Brain microvascular endothelial cell (primary cell): ENCODE measurements at regions not wholly inside any gene's neighbourhood (a gene's known extent, or its start where the extent isn't known, plus 50 kb on each side); places are given as distances from the start of the nearest gene placed in this dataset.

Experiments
- DNase-seq: peaks from one replicate; pipeline ENCODE4 v3.0.0-alpha.2; 2020
- H3K27ac ChIP-seq: fragments of 250-450 bp; sonication (Bioruptor Pico); 2 replicates; pipeline ENCODE4 v1.5.1; 2020; ENCODE audit warnings: mild to moderate bottlenecking, moderate library complexity
- H3K27me3 ChIP-seq: fragments of 250-450 bp; sonication (Bioruptor Pico); replicated peaks from 2 replicates; pipeline ENCODE4 v1.5.1; 2020; ENCODE audit warnings: mild to moderate bottlenecking
- H3K36me3 ChIP-seq: fragments of 250-450 bp; sonication (Bioruptor Pico); replicated peaks from 2 replicates; pipeline ENCODE4 v1.5.1; 2020; ENCODE audit warnings: mild to moderate bottlenecking
- H3K4me3 ChIP-seq: 2 replicates; pipeline ENCODE4 v1.5.1; 2011; ENCODE audit warnings: low read depth, mild to moderate bottlenecking, control low read depth, low read length, moderate library complexity
- in situ Hi-C: cut with HindIII; loops from 2 replicates; pipeline ENCODE4 v1.10.0; 2017; ENCODE audit warnings: low sequenced_read_pairs, low pct_ligation_motif_present
- TF ChIP-seq, protein P1 (sequence below): IDR thresholded peaks from 2 replicates; pipeline ENCODE4 v1.5.1; 2011; ENCODE audit warnings: low read depth, mild to moderate bottlenecking, moderate library complexity, low read length, control low read depth, inconsistent platforms; ENCODE audit errors: missing control alignments

GRCh38 chr14:40248671-40249070 lies 816.4 kb upstream of the FBXO33 start:
- Histone ChIP-seq H3K27me3 (no peaks in the 10 kb centered on the region), H3K4me3 (no peak overlapping the region), H3K27ac (no peak overlapping the region), H3K36me3 (no peaks in the 10 kb centered on the region)
- TF ChIP-seq, protein P1, sequence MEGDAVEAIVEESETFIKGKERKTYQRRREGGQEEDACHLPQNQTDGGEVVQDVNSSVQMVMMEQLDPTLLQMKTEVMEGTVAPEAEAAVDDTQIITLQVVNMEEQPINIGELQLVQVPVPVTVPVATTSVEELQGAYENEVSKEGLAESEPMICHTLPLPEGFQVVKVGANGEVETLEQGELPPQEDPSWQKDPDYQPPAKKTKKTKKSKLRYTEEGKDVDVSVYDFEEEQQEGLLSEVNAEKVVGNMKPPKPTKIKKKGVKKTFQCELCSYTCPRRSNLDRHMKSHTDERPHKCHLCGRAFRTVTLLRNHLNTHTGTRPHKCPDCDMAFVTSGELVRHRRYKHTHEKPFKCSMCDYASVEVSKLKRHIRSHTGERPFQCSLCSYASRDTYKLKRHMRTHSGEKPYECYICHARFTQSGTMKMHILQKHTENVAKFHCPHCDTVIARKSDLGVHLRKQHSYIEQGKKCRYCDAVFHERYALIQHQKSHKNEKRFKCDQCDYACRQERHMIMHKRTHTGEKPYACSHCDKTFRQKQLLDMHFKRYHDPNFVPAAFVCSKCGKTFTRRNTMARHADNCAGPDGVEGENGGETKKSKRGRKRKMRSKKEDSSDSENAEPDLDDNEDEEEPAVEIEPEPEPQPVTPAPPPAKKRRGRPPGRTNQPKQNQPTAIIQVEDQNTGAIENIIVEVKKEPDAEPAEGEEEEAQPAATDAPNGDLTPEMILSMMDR: no peak
- no peak for DNase-seq
- in situ Hi-C loops: no loop called here

- H3K4me3 ChIP-seq: no peak overlapping the region
- in situ Hi-C loops: no loop called here
- H3K27me3 ChIP-seq: no peaks in the 10 kb centered on the region
- no peak overlapping the region for H3K27ac ChIP-seq
- TF ChIP-seq, protein P1: no peak
- DNase-seq: no peak
- H3K36me3 ChIP-seq: no peaks in the 10 kb centered on the region
These were observed 808.1 kb upstream of the FBXO33 start for GRCh38 chr14:40240245-40240859.

DNA sequence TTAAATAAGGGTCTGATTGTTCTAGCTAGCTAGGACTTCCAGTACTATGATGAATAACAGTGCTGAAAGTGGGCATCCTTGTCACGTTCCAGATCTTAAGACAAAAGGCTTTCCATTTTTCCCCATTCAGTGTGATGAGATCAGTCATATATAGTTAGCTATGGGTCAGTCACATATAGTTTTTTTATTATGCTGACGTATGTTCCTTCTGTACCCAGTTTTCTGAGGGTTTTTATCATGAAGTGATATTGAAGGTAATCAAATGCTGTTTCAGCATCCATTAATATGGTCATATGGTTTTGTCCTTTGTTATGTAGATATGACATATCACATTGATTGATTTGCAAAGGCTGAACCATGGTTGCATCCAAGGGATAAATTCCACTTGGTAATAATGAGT lies 800.1 kb upstream of the FBXO33 start:
- no peak for DNase-seq
- no peak overlapping the region for H3K27ac ChIP-seq
- no peak overlapping the region for H3K4me3 ChIP-seq
- H3K27me3 ChIP-seq: no peaks in the 10 kb centered on the region
- TF ChIP-seq, protein P1: no peak
- H3K36me3 ChIP-seq: no peaks in the 10 kb centered on the region
- in situ Hi-C loops: no loop called here

GRCh38 chr14:40229676-40230075 lies 797.4 kb upstream of the FBXO33 start:
- in situ Hi-C loops: no loop called here
- H3K36me3 ChIP-seq: no peaks in the 10 kb centered on the region
- no peak overlapping the region for H3K4me3 ChIP-seq
- no peak overlapping the region for H3K27ac ChIP-seq
- no peaks in the 10 kb centered on the region for H3K27me3 ChIP-seq
- DNase-seq: no peak
- TF ChIP-seq, protein P1: no peak

DNA sequence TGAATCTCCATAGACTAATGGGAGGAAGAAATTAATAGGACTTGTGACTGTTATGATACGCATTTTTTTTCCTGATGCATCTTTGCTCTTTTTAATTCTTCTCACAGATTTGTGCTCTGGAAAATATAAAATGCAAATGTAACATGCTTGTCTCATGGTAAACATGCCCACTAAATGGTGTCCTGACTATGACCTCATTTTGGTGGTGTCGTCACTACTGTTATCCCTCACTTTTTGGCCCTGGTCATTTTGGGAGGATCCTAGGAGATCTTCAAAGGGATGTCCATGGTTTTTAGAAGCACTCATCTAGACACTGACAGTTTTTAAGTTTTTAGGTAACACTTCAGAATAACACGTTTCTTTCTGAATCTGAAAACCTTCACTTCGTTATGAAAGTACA lies 790.8 kb upstream of the FBXO33 start:
- Histone ChIP-seq H3K27me3 (no peaks in the 10 kb centered on the region), H3K27ac (no peak overlapping the region), H3K36me3 (no peaks in the 10 kb centered on the region), H3K4me3 (no peak overlapping the region)
- TF ChIP-seq, protein P1: no peak
- DNase-seq: no peak
- in situ Hi-C loops: no loop called here

GRCh38 chr14:40221428-40221827 lies 789.2 kb upstream of the FBXO33 start:
- H3K4me3 ChIP-seq: no peak overlapping the region
- H3K27me3 ChIP-seq: no peaks in the 10 kb centered on the region
- no peak for DNase-seq
- H3K27ac ChIP-seq: no peak overlapping the region
- TF ChIP-seq, protein P1: no peak
- no peaks in the 10 kb centered on the region for H3K36me3 ChIP-seq
- in situ Hi-C loops: no loop called here
